A549 (cell line): ENCODE measurements at regions not wholly inside any gene's neighbourhood (a gene's known extent, or its start where the extent isn't known, plus 50 kb on each side); places are given as distances from the start of the nearest gene placed in this dataset.

Source experiments
- ATAC-seq, 2 experiments: fragments of 200-7000 bp in 1 of 2; fragments of >200 bp in 1 of 2; cut with Nextera tagmentation in 1 of 2; cut with Tn5 transposase in 1 of 2; 3 replicates each; pipeline versions ENCODE4 v1.8.0 to v1.9.1; 2018 to 2020; ENCODE audit warnings: mild to moderate bottlenecking in 1 of 2, moderate library complexity in 1 of 2
- CTCF ChIA-PET: fragments of 300-600 bp; sonication (Branson Sonifier 250); formaldehyde crosslinking; extraction: SDS; loops from one replicate; lab custom pipeline; 2021; ENCODE audit warnings: antibody characterized with exemption, inconsistent platforms; lab: Yijun Ruan, JAX
- POLR2A ChIA-PET: fragments of 350-600 bp; formaldehyde crosslinking; extraction: SDS; loops from one replicate; lab custom pipeline; 2021; ENCODE audit warnings: antibody characterized with exemption, inconsistent platforms; lab: Yijun Ruan, JAX
- DNase-seq, 2 experiments: peaks; one replicate each; pipeline versions ENCODE4 v3.0.0 to v3.0.0-alpha.2; 2011 to 2016; ENCODE audit warnings: low read depth in 1 of 2, low spot score in 1 of 2
- FAIRE-seq: peaks from 2 replicates; lab custom pipeline; 2011; peaks lifted over from hg19 to GRCh38; lab: Jason Lieb, UNC
- H3K27ac ChIP-seq, 2 experiments: fragments of >200 bp; sonication (Bioruptor Twin); formaldehyde crosslinking; 3 replicates each; pipeline ENCODE4 v1.5.1; 2016 to 2017
- H3K4me1 ChIP-seq: fragments of >200 bp; sonication (Bioruptor Twin); formaldehyde crosslinking; 3 replicates; pipeline ENCODE4 v1.6.1; 2016
- H3K4me2 ChIP-seq: fragments of >200 bp; sonication (Bioruptor Twin); formaldehyde crosslinking; 3 replicates; pipeline ENCODE4 v1.6.1; 2016
- H3K4me3 ChIP-seq: fragments of >200 bp; sonication (Bioruptor Twin); formaldehyde crosslinking; 3 replicates; pipeline ENCODE4 v1.5.1; 2016
- H3K9me3 ChIP-seq: fragments of >200 bp; sonication (Bioruptor Twin); formaldehyde crosslinking; 3 replicates; pipeline ENCODE4 v1.6.1; 2016
- EHMT2 ChIP-seq: fragments of 200-600 bp; sonication (generic); IDR thresholded peaks from 2 replicates; pipeline ENCODE4 v1.6.1; 2016; ENCODE audit warnings: antibody characterized with exemption, low read depth, mild to moderate bottlenecking, moderate library complexity
- WGBS: methylation state at CpG from one replicate; pipeline ENCODE4 v1.1.6; 2017; ENCODE audit errors: missing lambda C conversion rate; 5-methylcytosine and 5-hydroxymethylcytosine counted together
- small RNA-seq, 6 experiments: library from RNA; depleted of rRNA; stranded (forward); fragments of <200 nt; gene quantifications; one replicate each; pipeline ENCODE3, GENCODE V24; 2012
- TF ChIP-seq, protein P1 (sequence below): fragments of 250-450 bp; sonication (Bioruptor Pico); IDR thresholded peaks from 2 replicates; pipeline ENCODE4 v1.5.0; 2021; ENCODE audit warnings: mild to moderate bottlenecking, moderate library complexity, borderline replicate concordance
- TF ChIP-seq, protein P2 (sequence below): IDR thresholded peaks from 2 replicates; pipeline ENCODE4 v1.6.1; 2012

DNA sequence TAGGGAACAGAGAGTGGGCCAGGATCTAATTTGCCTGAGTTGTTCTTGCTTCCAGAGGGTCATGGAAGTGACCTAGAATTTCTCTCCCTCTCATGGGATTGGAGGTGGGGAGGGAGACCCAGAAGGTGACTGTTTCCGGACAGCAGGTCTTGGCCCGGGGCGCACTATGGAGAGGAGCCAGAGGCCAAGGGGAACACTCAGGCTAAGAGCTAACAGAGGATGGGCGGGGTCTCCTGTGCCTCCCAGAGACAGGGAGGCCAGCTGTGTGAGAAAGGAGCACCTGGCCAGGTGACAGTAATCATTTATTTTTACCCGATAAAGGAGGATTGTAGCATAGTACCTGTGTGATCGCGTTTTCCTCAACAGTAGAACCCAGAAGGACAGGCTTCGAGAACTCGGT is 50.9 kb upstream of the ANKH start:
- H3K27ac ChIP-seq, result no peak overlapping the region
- H3K4me1 ChIP-seq, result no peaks in the 10 kb centered on the region
- ATAC-seq (no peak), FAIRE-seq (no peak), DNase-seq (no peak)
- no peak overlapping the region for H3K4me2 ChIP-seq
- 88% methylated on average over 9 of the region's 9 CpGs for WGBS
- CTCF ChIA-PET, result no interaction called here
- POLR2A ChIA-PET, result no interaction called here
- H3K9me3 ChIP-seq, result no peaks in the 10 kb centered on the region
- TF ChIP-seq, protein P1, sequence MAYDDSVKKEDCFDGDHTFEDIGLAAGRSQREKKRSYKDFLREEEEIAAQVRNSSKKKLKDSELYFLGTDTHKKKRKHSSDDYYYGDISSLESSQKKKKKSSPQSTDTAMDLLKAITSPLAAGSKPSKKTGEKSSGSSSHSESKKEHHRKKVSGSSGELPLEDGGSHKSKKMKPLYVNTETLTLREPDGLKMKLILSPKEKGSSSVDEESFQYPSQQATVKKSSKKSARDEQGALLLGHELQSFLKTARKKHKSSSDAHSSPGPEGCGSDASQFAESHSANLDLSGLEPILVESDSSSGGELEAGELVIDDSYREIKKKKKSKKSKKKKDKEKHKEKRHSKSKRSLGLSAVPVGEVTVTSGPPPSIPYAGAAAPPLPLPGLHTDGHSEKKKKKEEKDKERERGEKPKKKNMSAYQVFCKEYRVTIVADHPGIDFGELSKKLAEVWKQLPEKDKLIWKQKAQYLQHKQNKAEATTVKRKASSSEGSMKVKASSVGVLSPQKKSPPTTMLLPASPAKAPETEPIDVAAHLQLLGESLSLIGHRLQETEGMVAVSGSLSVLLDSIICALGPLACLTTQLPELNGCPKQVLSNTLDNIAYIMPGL, result no peak
- TF ChIP-seq EHMT2, result no peak
- TF ChIP-seq, protein P2, sequence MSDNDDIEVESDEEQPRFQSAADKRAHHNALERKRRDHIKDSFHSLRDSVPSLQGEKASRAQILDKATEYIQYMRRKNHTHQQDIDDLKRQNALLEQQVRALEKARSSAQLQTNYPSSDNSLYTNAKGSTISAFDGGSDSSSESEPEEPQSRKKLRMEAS, result no peak
- TF ChIP-seq, all 56 proteins: peak for 0
- no peak overlapping the region for H3K4me3 ChIP-seq

Small RNAs in the stretch of these regions (small RNA-seq; reads per million reads assigned to genes)
- gene RF00096, result 0 reads per million in 6 experiments
